Mesendoderm (in vitro differentiated cells): ENCODE measurements at regions not wholly inside any gene's neighbourhood (a gene's known extent, or its start where the extent isn't known, plus 50 kb on each side); places are given as distances from the start of the nearest gene placed in this dataset.
"Not testable (repeated sequence)": the region's sequence is repeated elsewhere in the genome, so short reads cannot be mapped to it uniquely, and the experiment has no call there.

Experiments used
- DNase-seq: peaks from one replicate; pipeline ENCODE4 v3.0.0; 2013
- H2AK5ac ChIP-seq: 2 replicates; pipeline ENCODE4 v1.6.1; 2013; ENCODE audit warnings: low read length, inconsistent platforms
- H2BK120ac ChIP-seq: 2 replicates; pipeline ENCODE4 v1.6.1; 2013; ENCODE audit warnings: low read depth, mild to moderate bottlenecking, low read length, moderate library complexity, mixed read lengths
- H2BK15ac ChIP-seq: replicated peaks from 2 replicates; pipeline ENCODE4 v1.6.1; 2013; ENCODE audit warnings: low read depth, mild to moderate bottlenecking, moderate library complexity
- H2BK5ac ChIP-seq: 2 replicates; pipeline ENCODE4 v1.6.1; 2013; ENCODE audit warnings: low read length, inconsistent platforms
- H3K18ac ChIP-seq: 2 replicates; pipeline ENCODE4 v1.6.1; 2013; ENCODE audit warnings: mild to moderate bottlenecking, low read length, mixed read lengths
- H3K23ac ChIP-seq: one replicate; pipeline ENCODE4 v1.6.1; 2013; ENCODE audit warnings: low read length
- H3K27ac ChIP-seq: 2 replicates; pipeline ENCODE4 v1.5.1; 2013; ENCODE audit warnings: low read depth, mild to moderate bottlenecking, inconsistent platforms, low read length, moderate library complexity
- H3K27me3 ChIP-seq: 2 replicates; pipeline ENCODE4 v1.6.1; 2013; ENCODE audit warnings: low read length, control low read depth, mild to moderate bottlenecking, inconsistent platforms; ENCODE audit not compliant: insufficient read depth, poor library complexity
- H3K36me3 ChIP-seq: 2 replicates; pipeline ENCODE4 v1.6.1; 2013; ENCODE audit warnings: low read length, inconsistent platforms; ENCODE audit not compliant: control insufficient read depth, insufficient read depth
- H3K4ac ChIP-seq: one replicate; pipeline ENCODE4 v1.6.1; 2013; ENCODE audit warnings: low read depth, mild to moderate bottlenecking, low read length, moderate library complexity
- H3K4me1 ChIP-seq: 2 replicates; pipeline ENCODE4 v1.6.1; 2013; ENCODE audit warnings: low read depth, low read length, inconsistent platforms; ENCODE audit not compliant: control insufficient read depth
- H3K4me2 ChIP-seq: 2 replicates; pipeline ENCODE4 v1.6.1; 2013; ENCODE audit warnings: low read length
- H3K4me3 ChIP-seq: 2 replicates; pipeline ENCODE4 v1.5.1; 2013; ENCODE audit warnings: mild to moderate bottlenecking, low read length
- H3K56ac ChIP-seq: one replicate; pipeline ENCODE4 v1.6.1; 2013; ENCODE audit warnings: low read length
- H3K79me1 ChIP-seq: 2 replicates; pipeline ENCODE4 v1.6.1; 2013; ENCODE audit warnings: low read length, inconsistent platforms
- H3K79me2 ChIP-seq: 2 replicates; pipeline ENCODE4 v1.6.1; 2013; ENCODE audit warnings: mild to moderate bottlenecking, low read length; ENCODE audit not compliant: control insufficient read depth, insufficient read depth
- H3K9ac ChIP-seq: 2 replicates; pipeline ENCODE4 v1.6.1; 2013; ENCODE audit warnings: low read length, inconsistent platforms
- H4K5ac ChIP-seq: one replicate; pipeline ENCODE4 v1.6.1; 2013; ENCODE audit warnings: low read length
- H4K8ac ChIP-seq: one replicate; pipeline ENCODE4 v1.6.1; 2013; ENCODE audit warnings: low read depth, mild to moderate bottlenecking, control low read depth, low read length, moderate library complexity
- WGBS: extraction: QIAGEN DNeasy Blood & Tissue Kit; methylation state at CpG from one replicate; pipeline ENCODE4 v1.1.7; 2013; ENCODE audit warnings: low lambda C conversion rate, missing lambda C conversion rate; ENCODE audit not compliant: insufficient coverage; ENCODE audit errors: extremely low coverage; 5-methylcytosine and 5-hydroxymethylcytosine counted together

GRCh38 chr17:20700528-20700927, 121.0 kb downstream of the CDRT15L2 start:
- WGBS, result no CpG with 5 or more reads among the region's 5 CpGs
- H3K23ac ChIP-seq, result not testable (repeated sequence)

GRCh38 chr17:20701366-20701765, 121.8 kb downstream of the CDRT15L2 start:
- not testable (repeated sequence) for H3K36me3 ChIP-seq, H3K4me2 ChIP-seq, H3K56ac ChIP-seq, H3K4me3 ChIP-seq, H4K8ac ChIP-seq, H3K4me1 ChIP-seq, H3K27me3 ChIP-seq, H3K79me1 ChIP-seq, H2BK5ac ChIP-seq, DNase-seq, H3K79me2 ChIP-seq, H3K18ac ChIP-seq, H2AK5ac ChIP-seq, H3K23ac ChIP-seq, H4K5ac ChIP-seq, H3K4ac ChIP-seq, H2BK120ac ChIP-seq, H3K27ac ChIP-seq, H3K9ac ChIP-seq, H2BK15ac ChIP-seq
- WGBS, result no CpG with 5 or more reads among the region's 5 CpGs

More at GRCh38 chr17:20700528-20700927, 121.0 kb downstream of the CDRT15L2 start:
- H3K18ac ChIP-seq, H2BK120ac ChIP-seq, H3K36me3 ChIP-seq, H3K9ac ChIP-seq, H3K4me3 ChIP-seq, H3K4ac ChIP-seq, H2AK5ac ChIP-seq, H2BK15ac ChIP-seq, H3K79me2 ChIP-seq, H3K27me3 ChIP-seq, H3K4me1 ChIP-seq, DNase-seq, H3K56ac ChIP-seq, H4K8ac ChIP-seq, H3K4me2 ChIP-seq, H3K27ac ChIP-seq, H2BK5ac ChIP-seq, H4K5ac ChIP-seq, H3K79me1 ChIP-seq: not testable (repeated sequence)

- Histone ChIP-seq H3K79me1 (no peaks in the 10 kb centered on the region), H3K36me3 (no peaks in the 10 kb centered on the region), H3K18ac (no peak overlapping the region), H3K79me2 (no peaks in the 10 kb centered on the region), H4K8ac (no peak overlapping the region), H3K4me2 (no peak overlapping the region), H3K4me1 (no peaks in the 10 kb centered on the region), H3K4ac (no peak overlapping the region), H3K9ac (no peak overlapping the region), H3K4me3 (no peak overlapping the region), H3K56ac (no peak overlapping the region), H3K27me3 (no peaks in the 10 kb centered on the region), H4K5ac (no peak overlapping the region), H2BK5ac (no peak overlapping the region), H3K27ac (no peak overlapping the region), H2BK120ac (no peak overlapping the region), H2AK5ac (no peak overlapping the region), H2BK15ac (no peak overlapping the region), H3K23ac (no peak overlapping the region)
- WGBS, result no CpG with 5 or more reads among the region's 4 CpGs
- no peak for DNase-seq
These were observed 123.2 kb downstream of the CDRT15L2 start for GRCh38 chr17:20702692-20703091.

- H3K4me1 ChIP-seq, result no peaks in the 10 kb centered on the region
- H3K27me3 ChIP-seq, result no peaks in the 10 kb centered on the region
- no peak overlapping the region for H3K18ac ChIP-seq
- H3K4ac ChIP-seq, result no peak overlapping the region
- no peak overlapping the region for H2BK5ac ChIP-seq
- no peak overlapping the region for H4K8ac ChIP-seq
- H2AK5ac ChIP-seq, result no peak overlapping the region
- no peak overlapping the region for H3K27ac ChIP-seq
- H3K4me2 ChIP-seq, result no peak overlapping the region
- no peak overlapping the region for H3K23ac ChIP-seq
- H3K56ac ChIP-seq, result no peak overlapping the region
- no peaks in the 10 kb centered on the region for H3K79me2 ChIP-seq
- H2BK120ac ChIP-seq, result no peak overlapping the region
- H3K9ac ChIP-seq, result no peak overlapping the region
- WGBS, result no CpG with 5 or more reads among the region's 1 CpG
- peak; percentile 32 for DNase-seq
- no peaks in the 10 kb centered on the region for H3K79me1 ChIP-seq
- no peak overlapping the region for H2BK15ac ChIP-seq
- H3K4me3 ChIP-seq, result no peak overlapping the region
- no peaks in the 10 kb centered on the region for H3K36me3 ChIP-seq
- H4K5ac ChIP-seq, result no peak overlapping the region
These were observed 124.3 kb downstream of the CDRT15L2 start for GRCh38 chr17:20703781-20704180.

GRCh38 chr17:20705186-20705585, 125.7 kb downstream of the CDRT15L2 start:
- WGBS, result no CpG with 5 or more reads among the region's 1 CpG
- not testable (repeated sequence) for H3K27ac ChIP-seq, H3K56ac ChIP-seq, H3K4me3 ChIP-seq, DNase-seq, H3K36me3 ChIP-seq, H2AK5ac ChIP-seq, H2BK5ac ChIP-seq, H3K4ac ChIP-seq, H3K4me1 ChIP-seq, H3K18ac ChIP-seq, H4K8ac ChIP-seq, H3K79me2 ChIP-seq, H3K79me1 ChIP-seq, H3K23ac ChIP-seq, H2BK120ac ChIP-seq, H3K9ac ChIP-seq, H3K4me2 ChIP-seq, H2BK15ac ChIP-seq, H3K27me3 ChIP-seq, H4K5ac ChIP-seq

- Histone ChIP-seq H3K18ac (no peak overlapping the region), H4K8ac (no peak overlapping the region), H3K9ac (no peak overlapping the region), H3K79me1 (no peaks in the 10 kb centered on the region), H3K4me3 (no peak overlapping the region), H4K5ac (no peak overlapping the region), H3K27me3 (no peaks in the 10 kb centered on the region), H3K4me1 (no peaks in the 10 kb centered on the region), H2BK5ac (no peak overlapping the region), H3K4me2 (no peak overlapping the region), H2BK15ac (no peak overlapping the region), H3K23ac (no peak overlapping the region), H2AK5ac (no peak overlapping the region), H3K79me2 (no peaks in the 10 kb centered on the region), H3K36me3 (no peaks in the 10 kb centered on the region), H3K27ac (no peak overlapping the region), H3K4ac (no peak overlapping the region), H3K56ac (no peak overlapping the region), H2BK120ac (no peak overlapping the region)
- WGBS, result no CpG with 5 or more reads among the region's 16 CpGs
- no peak for DNase-seq
These were observed 127.3 kb downstream of the CDRT15L2 start for GRCh38 chr17:20706751-20707373.
